22Rv1 (cell line): ENCODE measurements at regions not wholly inside any gene's neighbourhood (a gene's known extent, or its start where the extent isn't known, plus 50 kb on each side); places are given as distances from the start of the nearest gene placed in this dataset.

Experiments
- ZFX ChIP-seq: fragments of 450-650 bp; IDR thresholded peaks from 2 replicates; pipeline ENCODE4 v1.6.1; 2017; ENCODE audit warnings: antibody characterized with exemption, borderline replicate concordance
- TF ChIP-seq, protein P1 (sequence below): fragments of 450-650 bp; IDR thresholded peaks from 2 replicates; pipeline ENCODE4 v1.5.1; 2017; ENCODE audit warnings: mild to moderate bottlenecking

DNA sequence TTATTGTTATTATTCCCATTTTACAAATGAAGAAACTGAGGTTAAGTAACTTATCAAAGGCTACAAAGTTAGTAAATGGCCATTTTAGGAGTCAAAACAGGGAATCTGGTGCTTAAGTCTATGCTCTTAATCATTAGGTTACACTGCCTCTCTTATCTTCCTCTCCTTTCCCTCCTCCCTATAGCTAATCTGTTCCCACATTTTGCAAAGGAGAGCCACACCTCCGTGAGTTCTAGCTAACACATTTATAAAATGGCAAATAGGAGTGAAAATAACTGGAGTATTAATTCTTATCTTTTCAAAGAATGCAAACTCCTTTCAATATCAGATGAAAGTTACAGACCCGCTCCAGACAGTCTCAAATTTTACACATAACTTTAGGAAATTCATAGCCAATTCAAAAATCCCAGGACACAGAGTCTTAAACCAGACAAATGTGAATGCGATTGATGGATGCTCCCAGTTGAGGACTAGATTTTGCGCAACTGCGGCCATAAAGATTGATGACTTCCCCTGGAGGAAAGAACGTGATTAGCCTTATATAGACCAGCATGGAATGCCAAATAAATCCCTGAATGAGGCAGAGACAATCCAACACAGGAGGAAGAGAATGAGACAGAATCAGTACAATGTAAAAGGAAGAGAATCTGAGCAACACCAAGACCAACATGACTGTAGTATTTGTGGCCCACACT lies 225.0 kb upstream of the ARID2 start:
- TF ChIP-seq, protein P1, sequence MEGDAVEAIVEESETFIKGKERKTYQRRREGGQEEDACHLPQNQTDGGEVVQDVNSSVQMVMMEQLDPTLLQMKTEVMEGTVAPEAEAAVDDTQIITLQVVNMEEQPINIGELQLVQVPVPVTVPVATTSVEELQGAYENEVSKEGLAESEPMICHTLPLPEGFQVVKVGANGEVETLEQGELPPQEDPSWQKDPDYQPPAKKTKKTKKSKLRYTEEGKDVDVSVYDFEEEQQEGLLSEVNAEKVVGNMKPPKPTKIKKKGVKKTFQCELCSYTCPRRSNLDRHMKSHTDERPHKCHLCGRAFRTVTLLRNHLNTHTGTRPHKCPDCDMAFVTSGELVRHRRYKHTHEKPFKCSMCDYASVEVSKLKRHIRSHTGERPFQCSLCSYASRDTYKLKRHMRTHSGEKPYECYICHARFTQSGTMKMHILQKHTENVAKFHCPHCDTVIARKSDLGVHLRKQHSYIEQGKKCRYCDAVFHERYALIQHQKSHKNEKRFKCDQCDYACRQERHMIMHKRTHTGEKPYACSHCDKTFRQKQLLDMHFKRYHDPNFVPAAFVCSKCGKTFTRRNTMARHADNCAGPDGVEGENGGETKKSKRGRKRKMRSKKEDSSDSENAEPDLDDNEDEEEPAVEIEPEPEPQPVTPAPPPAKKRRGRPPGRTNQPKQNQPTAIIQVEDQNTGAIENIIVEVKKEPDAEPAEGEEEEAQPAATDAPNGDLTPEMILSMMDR = no peak
- TF ChIP-seq ZFX = no peak
